OCI-LY7 (cell line): ENCODE measurements at regions not wholly inside any gene's neighbourhood (a gene's known extent, or its start where the extent isn't known, plus 50 kb on each side); places are given as distances from the start of the nearest gene placed in this dataset.

Experiments used
- BruUV-seq: library from RNA; stranded (reverse); fragments of 400-500 nt; replicated peaks from 2 replicates; lab custom pipeline; 2021; lab: Mats Ljungman, UMichigan
- CTCF ChIA-PET: fragments of 300-600 bp; sonication (Branson Sonifier 250); formaldehyde crosslinking; loops from one replicate; lab custom pipeline; 2022; ENCODE audit warnings: antibody characterized with exemption; ENCODE audit not compliant: unreplicated experiment; lab: Charles Lee
- POLR2A ChIA-PET: fragments of 300-600 bp; sonication (Branson Sonifier 250); formaldehyde crosslinking; loops from one replicate; lab custom pipeline; 2022; ENCODE audit warnings: antibody characterized with exemption; lab: Charles Lee
- DNase-seq: peaks from one replicate; pipeline ENCODE4 v3.0.0-alpha.2; 2015; ENCODE audit warnings: low spot score
- H2AFZ ChIP-seq: fragments of 200-600 bp; sonication (generic), shearing (Covaris generic); 2 replicates; pipeline ENCODE4 v1.6.1; 2014; ENCODE audit warnings: mild to moderate bottlenecking, antibody characterized with exemption, low read length, moderate library complexity
- H3K27ac ChIP-seq: fragments of 200-600 bp; sonication (generic); 2 replicates; pipeline ENCODE4 v1.5.1; 2014; ENCODE audit warnings: mixed run types, low read depth, mild to moderate bottlenecking, moderate library complexity, low read length, inconsistent platforms; ENCODE audit not compliant: poor library complexity, severe bottlenecking
- H3K36me3 ChIP-seq: fragments of 200-600 bp; sonication (generic); 2 replicates; pipeline ENCODE4 v1.6.1; 2014; ENCODE audit warnings: mild to moderate bottlenecking, antibody characterized with exemption, low read length, moderate library complexity, mixed read lengths; ENCODE audit not compliant: insufficient read depth
- H3K4me1 ChIP-seq: fragments of 200-600 bp; sonication (generic); 2 replicates; pipeline ENCODE4 v1.5.1; 2014; ENCODE audit warnings: mild to moderate bottlenecking, low read length; ENCODE audit not compliant: insufficient read depth, poor library complexity, severe bottlenecking
- H3K4me2 ChIP-seq: fragments of 200-600 bp; sonication (generic); 2 replicates; pipeline ENCODE4 v1.6.1; 2014; ENCODE audit warnings: mild to moderate bottlenecking, low read length
- H3K4me3 ChIP-seq: fragments of 200-600 bp; sonication (generic); 2 replicates; pipeline ENCODE4 v1.5.1; 2014; ENCODE audit warnings: mild to moderate bottlenecking, low read depth, low read length; ENCODE audit not compliant: poor library complexity, severe bottlenecking
- H3K79me2 ChIP-seq: fragments of 200-600 bp; sonication (generic); 2 replicates; pipeline ENCODE4 v1.6.1; 2016; ENCODE audit warnings: low read depth, mild to moderate bottlenecking, low read length, moderate library complexity, mixed read lengths; ENCODE audit not compliant: insufficient read depth
- H3K9me2 ChIP-seq: fragments of 200-600 bp; sonication (generic); 2 replicates; pipeline ENCODE4 v1.6.1; 2016; ENCODE audit warnings: mild to moderate bottlenecking, low read length, mixed read lengths; ENCODE audit not compliant: insufficient read depth
- H3K9me3 ChIP-seq: fragments of 200-600 bp; sonication (generic); 2 replicates; pipeline ENCODE4 v1.6.1; 2014; ENCODE audit warnings: mild to moderate bottlenecking, mixed run types, low read length, mixed read lengths
- H4K20me1 ChIP-seq: fragments of 200-600 bp; sonication (generic); 2 replicates; pipeline ENCODE4 v1.6.1; 2014; ENCODE audit warnings: mild to moderate bottlenecking, antibody characterized with exemption, low read length, moderate library complexity, mixed read lengths; ENCODE audit not compliant: insufficient read depth
- CTCF ChIP-seq: fragments of 200-600 bp; sonication (generic); conservative IDR thresholded peaks from 2 replicates; pipeline ENCODE4 v1.5.1; 2014; ENCODE audit warnings: mild to moderate bottlenecking, antibody characterized with exemption, low read length, moderate library complexity, mixed read lengths
- EZH2phosphoT487 ChIP-seq: fragments of 200-600 bp; sonication (generic); IDR thresholded peaks from 2 replicates; pipeline ENCODE4 v1.6.1; 2018; ENCODE audit warnings: low read depth, borderline replicate concordance, mild to moderate bottlenecking, mixed run types, antibody characterized with exemption, low read length, moderate library complexity, mixed read lengths
- intact Hi-C: fragments of 100-400 bp; cut with micrococcal nuclease; formaldehyde crosslinking; loops from one replicate; pipeline ENCODE4 v1.10.0; 2022; ENCODE audit not compliant: unreplicated experiment

GRCh38 chr7:149683898-149684297 lies 89.5 kb downstream of the ZNF467 start:
- CTCF ChIA-PET: no interaction called here
- intact Hi-C loops: no loop called here
- no peak for TF ChIP-seq EZH2phosphoT487
- no peak for TF ChIP-seq CTCF

GRCh38 chr7:149683181-149683580 lies 90.2 kb downstream of the ZNF467 start:
- no TSS peak for BruUV-seq
- H3K4me1 ChIP-seq: no peaks in the 10 kb centered on the region
- H3K79me2 ChIP-seq: no peaks in the 10 kb centered on the region
- no peak overlapping the region for H2AFZ ChIP-seq
- no peak for DNase-seq
- H3K4me3 ChIP-seq: no peak overlapping the region
- intact Hi-C loops: no loop called here
- POLR2A ChIA-PET: interaction anchor here (1.1 to 1.2 kb wide), 2 partner anchors 12 to 21 kb away, joined by 3 to 9 read pairs; no protein-coding TSS in a partner anchor
- H3K27ac ChIP-seq: no peak overlapping the region
- no peaks in the 10 kb centered on the region for H3K9me2 ChIP-seq
- no peaks in the 10 kb centered on the region for H3K36me3 ChIP-seq
- 0 out of 2 replicates have a peak, but pooled peaks cover 4% of the 10 kb centered on the region for H3K9me3 ChIP-seq
- no peaks in the 10 kb centered on the region for H4K20me1 ChIP-seq
- TF ChIP-seq EZH2phosphoT487: no peak
- CTCF ChIA-PET: no interaction called here
- H3K4me2 ChIP-seq: no peak overlapping the region

More at GRCh38 chr7:149683898-149684297, 89.5 kb downstream of the ZNF467 start:
- H2AFZ ChIP-seq: no peak overlapping the region
- no peak overlapping the region for H3K27ac ChIP-seq
- no peaks in the 10 kb centered on the region for H3K79me2 ChIP-seq
- no peak overlapping the region for H3K4me3 ChIP-seq
- no peaks in the 10 kb centered on the region for H3K9me2 ChIP-seq
- no peaks in the 10 kb centered on the region for H3K36me3 ChIP-seq
- no peak for DNase-seq
- H3K9me3 ChIP-seq: 0 out of 2 replicates have a peak, but pooled peaks cover 4% of the 10 kb centered on the region
- no peaks in the 10 kb centered on the region for H3K4me1 ChIP-seq
- no peaks in the 10 kb centered on the region for H4K20me1 ChIP-seq
- POLR2A ChIA-PET: interaction anchor here (1.1 to 1.2 kb wide), 2 partner anchors 11 to 21 kb away, joined by 3 to 9 read pairs; no protein-coding TSS in a partner anchor
- no peak overlapping the region for H3K4me2 ChIP-seq
- BruUV-seq: no TSS peak

- Histone ChIP-seq H2AFZ (no peak overlapping the region), H3K4me3 (no peak overlapping the region), H3K9me3 (0 out of 2 replicates have a peak, but pooled peaks cover 4% of the 10 kb centered on the region), H3K79me2 (no peaks in the 10 kb centered on the region), H3K4me1 (no peaks in the 10 kb centered on the region), H3K36me3 (no peaks in the 10 kb centered on the region), H3K27ac (no peak overlapping the region), H4K20me1 (no peaks in the 10 kb centered on the region), H3K9me2 (no peaks in the 10 kb centered on the region), H3K4me2 (no peak overlapping the region)
- intact Hi-C loops: no loop called here
- no TSS peak for BruUV-seq
- no peak for DNase-seq
- TF ChIP-seq EZH2phosphoT487 (no peak), CTCF (no peak)
- POLR2A ChIA-PET: no interaction called here
- CTCF ChIA-PET: no interaction called here
Observed at GRCh38 chr7:149682038-149682437, 91.3 kb downstream of the ZNF467 start.
